GM18519 (cell line): ENCODE measurements at regions not wholly inside any gene's neighbourhood (a gene's known extent, or its start where the extent isn't known, plus 50 kb on each side); places are given as distances from the start of the nearest gene placed in this dataset.
"Not testable (repeated sequence)": the region's sequence is repeated elsewhere in the genome, so short reads cannot be mapped to it uniquely, and the experiment has no call there.

Source experiments
- ATAC-seq: cut with Tn5 transposase; IDR thresholded peaks from one replicate; pipeline ENCODE4 v1.9.1; 2021; ENCODE audit warnings: mild to moderate bottlenecking, moderate library complexity; ENCODE audit not compliant: unreplicated experiment, low FRiP score

- no peak for ATAC-seq
Measured at GRCh38 chr10:22158426-22158825, 59.4 kb downstream of the EBLN1 start.

- no peak for ATAC-seq
Measured at GRCh38 chr10:22156750-22157149, 61.1 kb downstream of the EBLN1 start.

GRCh38 chr10:22152403-22152802, 65.4 kb downstream of the EBLN1 start:
- no peak for ATAC-seq

GRCh38 chr10:22150842-22151241, 67.0 kb downstream of the EBLN1 start:
- ATAC-seq = no peak

GRCh38 chr10:22148961-22149360, 68.9 kb downstream of the EBLN1 start:
- ATAC-seq = no peak

- not testable (repeated sequence) for ATAC-seq
Measured at GRCh38 chr10:22145873-22146272, 71.9 kb downstream of the EBLN1 start.

GRCh38 chr10:22137542-22137941, 80.3 kb downstream of the EBLN1 start:
- ATAC-seq = no peak

- ATAC-seq = no peak
Measured at GRCh38 chr10:22135591-22135990, 82.2 kb downstream of the EBLN1 start.

- peak; percentile 73 for ATAC-seq
Measured at GRCh38 chr10:22133749-22134624, 83.8 kb downstream of the EBLN1 start.

- ATAC-seq = not testable (repeated sequence)
Measured at GRCh38 chr10:22130824-22131223, 87.0 kb downstream of the EBLN1 start.

GRCh38 chr10:22129612-22130011, 88.2 kb downstream of the EBLN1 start:
- not testable (repeated sequence) for ATAC-seq

GRCh38 chr10:22121181-22121580, 96.6 kb downstream of the EBLN1 start:
- not testable (repeated sequence) for ATAC-seq

- ATAC-seq = not testable (repeated sequence)
Measured at GRCh38 chr10:22120072-22120471, 97.7 kb downstream of the EBLN1 start.

- not testable (repeated sequence) for ATAC-seq
Measured at GRCh38 chr10:22119575-22119974, 98.2 kb downstream of the EBLN1 start.

- no peak for ATAC-seq
Measured at GRCh38 chr10:22111705-22112104, 106.1 kb downstream of the EBLN1 start.

GRCh38 chr10:22111260-22111659, 106.6 kb downstream of the EBLN1 start:
- ATAC-seq = no peak

GRCh38 chr10:22110761-22111160, 107.1 kb downstream of the EBLN1 start:
- ATAC-seq = no peak

- no peak for ATAC-seq
Measured at GRCh38 chr10:22105270-22105669, 101.7 kb upstream of the DNAJC1 start.

GRCh38 chr10:22103701-22104470, 100.4 kb upstream of the DNAJC1 start:
- no peak for ATAC-seq

GRCh38 chr10:22097696-22098095, 94.2 kb upstream of the DNAJC1 start:
- ATAC-seq = no peak

- not testable (repeated sequence) for ATAC-seq
Measured at GRCh38 chr10:22091260-22091659, 87.7 kb upstream of the DNAJC1 start.

GRCh38 chr10:22087402-22087738, 83.8 kb upstream of the DNAJC1 start:
- ATAC-seq = no peak
